GM11168 (cell line): ENCODE measurements at regions not wholly inside any gene's neighbourhood (a gene's known extent, or its start where the extent isn't known, plus 50 kb on each side); places are given as distances from the start of the nearest gene placed in this dataset.

Source experiments
- in situ Hi-C: fragments of 300-500 bp; cut with MboI; formaldehyde crosslinking; loops from one replicate; pipeline ENCODE4 v1.12.0; 2022; ENCODE audit warnings: low sequenced_read_pairs; ENCODE audit not compliant: unreplicated experiment

- in situ Hi-C loops = no loop called here
These were observed 150.7 kb downstream of the DMRT2 start for GRCh38 chr9:1200847-1201251.

GRCh38 chr9:1201262-1201661 is 151.1 kb downstream of the DMRT2 start:
- in situ Hi-C loops = no loop called here

DNA sequence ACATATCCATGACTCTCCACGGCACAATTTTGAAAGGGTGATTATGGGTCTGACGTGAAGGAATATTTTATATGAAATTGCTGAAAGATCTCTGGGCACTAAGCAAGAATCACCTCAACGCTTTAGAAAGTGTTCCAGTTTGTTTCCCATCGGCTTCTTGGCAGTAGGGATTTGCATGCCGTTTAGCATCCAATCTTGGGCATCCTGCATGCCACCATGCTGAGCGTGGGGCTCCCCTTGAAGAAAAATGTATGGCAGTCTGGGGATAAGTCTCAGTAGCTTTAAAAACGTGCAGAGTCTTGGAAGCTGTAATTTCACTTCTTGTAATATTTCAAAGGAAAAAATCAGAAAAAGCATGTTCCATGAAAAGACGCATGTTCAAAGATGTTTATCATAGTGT is 151.7 kb downstream of the DMRT2 start:
- in situ Hi-C loops = no loop called here

DNA sequence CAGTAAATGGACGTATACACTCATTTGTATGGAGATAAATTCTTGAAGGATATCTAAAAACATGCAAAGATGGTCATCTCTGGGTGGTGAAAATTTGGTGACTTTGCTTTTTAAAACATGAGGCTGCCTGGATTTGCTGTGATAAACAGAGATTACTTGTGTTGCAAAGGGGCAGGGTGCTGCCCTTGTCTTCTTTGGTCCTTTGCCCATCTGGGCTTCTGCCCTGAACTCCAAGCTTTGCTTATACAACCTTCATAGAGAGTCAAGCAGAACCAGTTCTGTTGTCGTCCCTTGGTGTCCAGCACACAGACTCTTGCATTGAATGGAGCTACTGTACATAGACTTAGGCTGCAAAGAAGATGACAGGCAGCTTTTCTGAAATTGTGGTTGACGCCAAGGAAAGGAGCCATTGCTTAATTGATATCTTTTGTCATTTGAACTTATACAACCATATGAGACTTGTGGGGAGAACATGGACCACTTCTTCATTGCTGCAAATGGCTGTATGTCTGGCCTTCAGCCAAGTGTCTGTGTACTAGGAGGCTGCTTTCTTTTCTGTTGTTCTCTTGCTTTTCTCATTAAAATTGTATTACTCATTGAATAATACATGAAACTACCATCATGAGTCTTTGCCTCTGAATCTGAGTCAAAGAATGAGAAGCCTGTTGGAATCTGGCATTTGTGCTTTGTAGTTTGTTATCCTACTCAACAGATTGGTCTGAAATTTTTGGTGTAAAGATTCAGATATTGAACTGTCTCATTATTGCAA is 152.5 kb downstream of the DMRT2 start:
- in situ Hi-C loops = no loop called here

- in situ Hi-C loops = no loop called here
These were observed 157.5 kb downstream of the DMRT2 start for GRCh38 chr9:1207686-1208085.

DNA sequence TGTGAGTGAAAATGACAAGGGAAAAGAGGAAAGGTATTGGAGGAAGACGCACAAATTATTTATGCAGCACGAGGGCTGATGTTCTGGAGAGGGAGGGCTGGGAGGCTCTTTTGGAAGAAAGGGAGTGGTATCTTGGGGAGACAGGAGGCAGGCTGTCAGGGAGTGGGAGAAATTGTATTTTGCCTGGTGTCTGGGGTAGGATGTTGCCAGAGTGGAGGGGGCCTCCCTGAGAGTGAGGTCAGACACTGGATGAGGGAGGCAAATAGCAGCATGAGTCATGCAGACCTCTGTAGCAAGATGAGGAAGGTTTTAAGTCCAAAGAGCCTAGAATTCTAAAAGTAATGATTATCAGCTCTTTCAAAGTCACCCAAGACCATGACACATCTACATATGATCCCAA is 158.0 kb downstream of the DMRT2 start:
- in situ Hi-C loops = no loop called here

- in situ Hi-C loops = no loop called here
These were observed 160.8 kb downstream of the DMRT2 start for GRCh38 chr9:1210954-1211353.

GRCh38 chr9:1216532-1216931 is 166.4 kb downstream of the DMRT2 start:
- in situ Hi-C loops = no loop called here

GRCh38 chr9:1217076-1217475 is 166.9 kb downstream of the DMRT2 start:
- in situ Hi-C loops = no loop called here

GRCh38 chr9:1219284-1219683 is 169.1 kb downstream of the DMRT2 start:
- in situ Hi-C loops = no loop called here

- in situ Hi-C loops = no loop called here
These were observed 171.1 kb downstream of the DMRT2 start for GRCh38 chr9:1221298-1221697.

GRCh38 chr9:1222511-1222910 is 172.4 kb downstream of the DMRT2 start:
- in situ Hi-C loops = no loop called here

DNA sequence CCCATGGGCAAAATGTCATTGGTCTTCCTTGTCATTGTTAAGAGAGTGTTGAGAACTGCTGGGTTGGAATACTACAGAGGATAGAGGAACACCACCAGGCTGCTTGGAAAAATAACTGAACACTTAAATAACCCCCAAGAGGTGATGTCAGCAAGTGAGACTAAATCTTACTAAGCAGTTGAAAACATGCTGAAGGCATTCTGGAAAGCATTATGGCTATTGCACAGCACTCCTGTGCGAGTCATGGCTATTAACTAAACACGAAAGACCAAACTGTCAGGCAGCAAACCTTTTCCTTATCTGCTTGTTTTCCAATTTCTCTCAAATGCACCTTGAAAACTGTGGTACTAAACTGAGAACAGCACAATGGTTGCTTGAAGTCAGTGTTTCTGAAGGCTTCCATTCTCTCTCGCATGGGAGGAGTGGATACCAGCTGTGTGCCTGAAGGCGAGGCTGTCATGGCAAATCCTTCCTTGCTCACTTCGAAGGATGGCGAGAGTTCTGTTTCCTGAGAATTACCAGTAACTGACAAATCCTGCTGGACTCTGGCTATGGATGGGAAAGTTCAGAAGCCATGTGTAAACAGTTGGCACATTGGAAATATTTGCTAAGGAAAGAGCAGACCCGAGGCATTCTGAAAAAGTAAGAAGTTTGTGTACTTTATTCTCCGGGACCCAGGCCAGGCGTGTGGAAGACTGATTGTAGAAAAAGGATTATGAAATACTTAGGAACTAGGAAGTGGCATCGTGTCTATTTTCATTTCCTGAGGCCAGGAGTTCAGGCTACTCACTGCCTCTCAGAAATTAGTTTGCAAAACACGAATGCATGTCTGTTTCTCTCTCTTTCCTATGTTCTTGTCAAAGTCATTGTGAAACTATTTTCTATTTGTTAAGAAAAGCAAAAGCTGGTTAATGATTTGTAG is 182.1 kb downstream of the DMRT2 start:
- in situ Hi-C loops = no loop called here

DNA sequence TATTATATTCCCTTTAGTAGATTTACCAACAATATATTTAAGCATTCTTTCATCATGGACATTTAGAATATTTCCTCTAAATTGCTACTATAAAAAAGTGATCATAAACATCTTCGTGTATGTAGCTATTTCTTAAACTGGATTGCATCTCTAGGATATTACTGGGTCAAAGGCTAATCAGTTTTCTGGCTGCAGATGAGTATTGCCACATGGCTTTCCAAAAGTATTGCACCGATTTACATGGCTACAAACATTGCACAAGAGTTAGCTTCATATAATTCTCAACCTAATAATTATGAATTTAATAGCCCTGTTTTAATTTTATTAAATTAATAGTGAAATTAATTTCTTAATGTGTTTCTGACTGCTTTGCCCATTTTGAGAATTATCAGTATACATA is 183.4 kb downstream of the DMRT2 start:
- in situ Hi-C loops = no loop called here

DNA sequence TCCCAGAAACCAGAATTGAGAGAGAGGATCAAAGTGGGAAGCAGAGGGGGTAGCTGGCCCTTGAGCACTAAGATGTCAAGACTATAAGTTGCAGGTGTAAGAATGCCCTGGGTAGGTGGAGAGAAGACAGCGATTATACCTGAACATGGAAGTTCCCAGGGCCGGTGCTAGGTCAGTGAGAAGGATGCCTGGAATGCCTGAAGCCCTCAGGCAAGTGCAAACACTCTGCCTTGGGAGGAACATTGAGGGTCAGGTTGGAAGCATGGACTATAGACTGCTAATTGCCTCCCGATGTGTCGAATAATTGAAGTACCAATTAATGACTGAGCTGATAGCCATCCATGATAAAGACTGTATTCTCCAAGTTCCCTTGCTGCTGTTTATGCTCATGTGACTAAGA is 185.5 kb downstream of the DMRT2 start:
- in situ Hi-C loops = no loop called here

DNA sequence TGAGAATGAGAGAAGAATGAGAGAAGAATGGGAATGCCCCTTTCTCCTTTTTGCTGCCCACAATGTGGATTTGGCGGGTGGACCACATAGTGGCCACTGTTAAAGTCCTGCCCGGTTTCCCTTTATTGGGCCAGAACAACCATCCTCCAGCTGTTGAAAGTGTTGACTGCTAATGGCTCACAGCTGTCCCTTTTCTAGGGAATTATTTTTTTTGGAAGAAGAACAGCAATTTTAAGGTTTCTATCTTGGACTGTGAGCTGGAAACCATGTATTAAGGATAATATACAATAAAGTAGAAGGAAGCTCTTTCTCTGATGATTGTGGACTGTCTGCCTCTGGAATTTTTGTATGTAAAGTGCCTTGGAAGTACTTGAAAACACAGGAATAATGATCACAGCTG is 185.9 kb downstream of the DMRT2 start:
- in situ Hi-C loops = no loop called here

- in situ Hi-C loops = no loop called here
These were observed 188.2 kb downstream of the DMRT2 start for GRCh38 chr9:1238407-1238806.

DNA sequence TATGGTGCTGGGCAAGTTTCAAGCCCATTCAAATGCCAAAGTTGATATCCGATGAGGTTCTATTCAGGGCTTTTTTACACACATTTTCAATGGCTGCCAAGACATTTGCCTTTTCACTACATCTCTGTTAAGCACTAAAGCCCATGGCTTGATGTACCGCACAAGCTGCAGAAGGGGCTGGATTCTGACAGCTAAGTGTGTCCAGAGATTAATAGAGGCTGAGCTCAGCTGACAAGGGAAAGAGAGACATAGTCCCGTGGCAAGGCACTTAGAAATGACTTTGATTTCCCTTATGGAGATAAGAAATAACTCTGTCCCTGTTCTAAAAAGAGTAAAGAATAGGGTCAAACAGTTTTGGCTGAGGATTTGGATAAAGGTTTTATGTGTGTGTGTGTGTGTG is 198.6 kb downstream of the DMRT2 start:
- in situ Hi-C loops = no loop called here

GRCh38 chr9:1253064-1253979 is 203.2 kb downstream of the DMRT2 start:
- in situ Hi-C loops = no loop called here

- in situ Hi-C loops = no loop called here
These were observed 203.9 kb downstream of the DMRT2 start for GRCh38 chr9:1254071-1254470.
